ENCODE measurements at regions not wholly inside any gene's neighbourhood (a gene's known extent, or its start where the extent isn't known, plus 50 kb on each side); places are given as distances from the start of the nearest gene placed in this dataset.

DNA sequence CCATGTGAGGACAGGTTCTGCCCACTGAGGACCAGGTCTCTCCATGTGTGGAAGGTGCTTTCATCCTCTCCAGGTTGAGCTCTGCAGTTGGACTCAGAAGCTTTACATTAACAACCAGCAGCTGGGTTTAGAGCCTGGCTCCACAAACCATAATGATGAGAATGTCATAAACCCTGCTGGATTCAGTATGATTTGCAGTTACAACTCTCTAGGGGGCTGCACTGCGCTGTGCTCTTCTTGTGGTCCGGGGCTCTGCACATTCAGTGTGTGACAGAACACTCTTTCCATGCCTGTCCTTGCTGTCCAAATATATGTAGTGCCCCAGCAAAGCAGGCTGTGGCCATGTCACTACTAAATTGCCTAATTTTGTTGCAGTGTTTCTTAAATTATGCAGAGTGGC, 334.3 kb downstream of the ICE1 start:
- TF ChIP-seq, protein P1, sequence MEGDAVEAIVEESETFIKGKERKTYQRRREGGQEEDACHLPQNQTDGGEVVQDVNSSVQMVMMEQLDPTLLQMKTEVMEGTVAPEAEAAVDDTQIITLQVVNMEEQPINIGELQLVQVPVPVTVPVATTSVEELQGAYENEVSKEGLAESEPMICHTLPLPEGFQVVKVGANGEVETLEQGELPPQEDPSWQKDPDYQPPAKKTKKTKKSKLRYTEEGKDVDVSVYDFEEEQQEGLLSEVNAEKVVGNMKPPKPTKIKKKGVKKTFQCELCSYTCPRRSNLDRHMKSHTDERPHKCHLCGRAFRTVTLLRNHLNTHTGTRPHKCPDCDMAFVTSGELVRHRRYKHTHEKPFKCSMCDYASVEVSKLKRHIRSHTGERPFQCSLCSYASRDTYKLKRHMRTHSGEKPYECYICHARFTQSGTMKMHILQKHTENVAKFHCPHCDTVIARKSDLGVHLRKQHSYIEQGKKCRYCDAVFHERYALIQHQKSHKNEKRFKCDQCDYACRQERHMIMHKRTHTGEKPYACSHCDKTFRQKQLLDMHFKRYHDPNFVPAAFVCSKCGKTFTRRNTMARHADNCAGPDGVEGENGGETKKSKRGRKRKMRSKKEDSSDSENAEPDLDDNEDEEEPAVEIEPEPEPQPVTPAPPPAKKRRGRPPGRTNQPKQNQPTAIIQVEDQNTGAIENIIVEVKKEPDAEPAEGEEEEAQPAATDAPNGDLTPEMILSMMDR (conservative IDR thresholded peaks at IDR 0.05 in 1 of 2, IDR thresholded peaks at IDR 0.05 in 1 of 2; ENCODE audit: extremely low read depth in 1 of 2, insufficient read depth in 1 of 2, low read depth in 1 of 2, low read length in 2 of 2) = no peak
- no peak for TF ChIP-seq EZH2 (IDR thresholded peaks at IDR 0.05; ENCODE audit: borderline replicate concordance, low read length)

All from mammary epithelial cell (primary cell).